ENCODE measurements at regions not wholly inside any gene's neighbourhood (a gene's known extent, or its start where the extent isn't known, plus 50 kb on each side); places are given as distances from the start of the nearest gene placed in this dataset.

GRCh38 chr5:18999478-18999877 is 988.5 kb downstream of the CDH18 start:
- TF ChIP-seq POLR2A (IDR thresholded peaks at IDR 0.05), result no peak
- TF ChIP-seq POLR2AphosphoS5 (IDR thresholded peaks at IDR 0.05), result no peak
